Middle frontal gyrus (tissue), 1 donor: ENCODE measurements at regions not wholly inside any gene's neighbourhood (a gene's known extent, or its start where the extent isn't known, plus 50 kb on each side); places are given as distances from the start of the nearest gene placed in this dataset.

Source experiments
- DNase-seq: peaks from one replicate; pipeline ENCODE4 v3.0.0-alpha.2; 2015; ENCODE audit warnings: low spot score; ENCODE audit errors: extremely low spot score

DNA sequence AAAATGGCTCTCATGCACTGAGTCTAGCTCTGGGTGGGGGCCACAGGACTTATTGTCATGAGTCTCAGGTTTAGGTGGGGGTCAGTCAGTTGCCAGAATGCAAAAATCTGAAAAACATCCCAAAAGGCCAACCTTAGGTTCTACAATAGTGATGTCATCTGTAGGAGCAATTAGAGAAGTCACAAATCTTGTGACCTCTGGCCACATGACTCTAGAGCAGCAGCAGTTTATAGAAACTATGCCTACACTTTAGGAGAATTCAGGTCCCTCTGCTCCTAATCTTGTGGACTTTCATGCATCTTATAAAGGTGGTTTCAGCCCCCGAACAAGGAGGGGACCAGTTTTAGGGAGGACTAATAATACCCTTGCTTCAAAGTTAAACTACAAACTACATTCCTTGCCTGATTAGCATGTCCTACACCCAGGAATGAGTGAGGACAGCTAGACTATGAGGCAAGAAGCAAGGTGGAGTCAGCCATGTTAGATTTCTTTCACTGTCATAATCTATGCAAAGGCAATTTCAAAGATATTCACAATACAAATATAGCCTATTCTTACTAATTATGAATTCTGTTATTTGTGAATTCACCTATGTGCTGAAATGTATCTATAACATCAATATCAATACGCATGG, 123.5 kb upstream of the ADCY1 start:
- no peak for DNase-seq

DNA sequence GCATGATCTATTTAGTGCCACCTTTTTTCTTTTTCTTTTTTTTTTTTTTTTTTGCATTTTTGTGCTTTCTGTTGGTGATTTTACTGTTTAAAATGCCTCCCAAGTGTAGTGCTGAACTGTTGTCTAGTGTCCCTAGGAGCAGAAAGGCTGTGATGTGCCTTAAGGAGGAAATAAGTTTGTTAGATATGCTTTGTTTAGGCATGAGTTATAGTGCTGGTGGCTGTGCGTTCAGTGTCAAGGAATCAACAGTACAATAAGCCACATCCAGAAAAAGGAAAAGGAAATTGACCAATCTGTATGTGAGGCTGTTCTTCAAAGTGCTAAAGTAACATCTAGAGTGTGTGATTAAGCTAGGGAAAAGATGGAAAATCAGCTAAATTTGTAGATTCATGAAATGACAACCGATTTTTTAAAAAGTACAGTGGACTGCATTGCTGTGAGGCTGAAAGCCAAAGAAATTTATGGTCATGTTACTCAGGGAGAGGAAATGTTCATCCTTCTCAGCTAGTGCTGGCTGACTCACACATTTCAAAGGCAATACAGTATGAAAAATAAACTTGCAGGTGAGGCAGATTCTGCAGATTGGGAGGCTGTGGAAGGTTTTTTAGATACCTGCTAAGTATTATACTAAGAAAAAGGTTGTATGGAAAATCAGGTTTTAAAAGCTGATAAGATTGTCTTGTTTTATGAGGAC, 122.7 kb upstream of the ADCY1 start:
- DNase-seq, result no peak

DNA sequence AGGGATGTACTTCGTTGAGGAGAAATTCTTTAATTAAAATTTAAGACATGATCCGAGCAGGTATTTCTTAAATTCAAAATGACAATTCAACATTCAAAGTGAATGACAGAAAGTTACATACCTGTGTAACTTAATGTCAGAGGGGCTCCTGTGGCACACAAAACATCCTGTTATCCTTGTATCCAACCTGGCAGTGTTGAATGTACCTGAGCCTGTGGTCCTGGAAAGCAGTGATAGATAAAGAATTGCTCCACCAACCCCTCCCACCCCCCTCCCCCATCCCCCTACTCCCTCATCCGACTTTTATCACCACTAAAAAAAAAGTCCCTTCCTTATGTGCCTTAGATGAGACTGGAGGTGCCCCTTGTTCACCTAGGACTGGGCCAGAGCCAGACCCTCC, 119.4 kb upstream of the ADCY1 start:
- DNase-seq, result no peak

DNA sequence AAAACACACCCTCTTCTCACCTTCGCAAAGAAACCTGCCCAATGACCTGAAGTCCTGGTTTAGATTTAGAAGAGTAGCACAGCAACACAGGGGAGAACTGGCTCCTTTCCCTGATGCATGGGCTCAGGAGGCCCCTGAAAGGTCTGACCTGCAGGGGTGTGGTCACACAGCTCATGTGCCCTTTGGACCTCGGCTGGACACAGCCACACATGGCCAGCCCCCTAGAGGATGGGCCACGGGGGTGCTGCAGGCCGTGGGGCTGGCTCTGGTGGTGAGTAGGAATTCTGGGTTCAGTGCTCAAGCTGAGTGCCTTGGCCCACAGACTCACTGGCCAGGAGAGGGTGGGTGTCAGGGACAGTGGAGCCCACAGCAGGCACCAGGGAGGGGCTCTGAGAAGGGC, 118.5 kb upstream of the ADCY1 start:
- DNase-seq, result no peak

DNA sequence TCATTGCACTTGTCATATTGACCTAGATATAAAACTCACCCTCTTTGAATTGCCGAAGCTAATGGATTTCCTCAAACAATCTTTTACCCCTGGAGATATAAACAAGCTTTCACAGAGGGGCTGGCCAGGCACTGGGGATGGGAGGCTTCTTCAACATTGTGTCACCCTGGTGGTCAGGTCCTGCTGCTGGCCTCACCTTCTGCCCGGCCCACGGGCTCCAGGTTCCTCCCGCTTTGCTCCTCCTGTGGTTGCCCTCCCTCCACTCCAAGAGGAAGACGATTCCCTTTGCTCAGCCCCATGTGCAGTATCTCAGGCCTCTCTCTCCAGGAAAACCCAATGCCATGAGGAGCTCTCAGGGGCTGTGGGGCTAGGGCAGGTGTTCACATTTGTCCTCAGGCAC, 118.1 kb upstream of the ADCY1 start:
- no peak for DNase-seq

DNA sequence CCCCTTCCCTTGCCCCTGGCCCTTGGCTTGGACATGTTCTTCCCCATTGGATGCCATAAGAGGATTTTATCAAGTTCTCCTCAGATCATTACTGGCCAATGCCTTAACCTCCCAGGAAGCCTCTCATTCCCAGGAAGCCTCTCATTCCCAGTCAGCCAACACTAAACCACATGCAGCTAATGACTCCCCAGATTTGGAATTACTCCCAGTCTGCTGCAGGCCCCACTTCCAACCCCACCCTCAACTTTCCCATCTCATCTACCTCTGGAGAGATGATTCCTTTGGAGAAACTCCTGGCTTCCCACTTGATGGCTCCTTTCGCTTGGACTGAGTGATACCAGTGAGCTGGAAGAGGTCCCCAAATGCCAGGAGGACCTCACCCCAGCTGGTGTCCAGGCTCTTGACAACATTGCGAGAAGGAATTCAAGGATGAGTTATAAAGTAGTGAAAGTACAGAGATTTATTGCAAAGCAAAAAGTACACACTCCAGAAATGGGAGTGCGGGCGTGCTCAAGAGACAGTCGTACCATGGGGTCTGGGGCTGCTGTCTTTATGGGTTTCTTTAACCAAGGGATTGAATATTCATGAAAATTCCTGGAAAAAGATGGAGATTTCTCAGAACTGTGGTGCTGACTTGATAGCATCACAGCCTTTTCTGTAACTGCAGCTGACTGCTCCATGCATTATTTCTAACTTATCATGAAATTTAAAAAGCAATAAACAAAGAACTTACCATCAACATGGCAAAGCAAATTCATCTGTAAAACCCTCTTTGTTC, 117.2 kb upstream of the ADCY1 start:
- DNase-seq, result no peak

DNA sequence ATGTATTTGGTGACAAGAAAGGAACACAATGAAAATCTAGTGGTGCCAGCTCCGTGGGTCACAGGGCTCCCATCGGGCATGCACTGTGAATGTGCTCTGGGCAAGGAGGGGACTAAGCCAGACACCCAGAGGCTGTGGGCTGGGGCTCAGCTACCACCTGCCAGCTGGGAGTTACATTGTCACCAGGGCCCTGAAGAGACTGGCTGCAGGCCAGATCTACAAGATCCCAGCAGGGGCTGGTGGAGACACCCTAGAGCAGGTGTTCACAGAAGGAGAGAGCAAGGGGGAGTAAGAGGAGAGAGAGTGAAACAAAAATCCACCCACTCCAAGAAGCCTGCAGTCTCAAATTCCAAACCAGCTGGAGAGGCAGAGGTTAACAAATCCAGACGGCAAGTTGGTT, 116.6 kb upstream of the ADCY1 start:
- DNase-seq, result no peak

DNA sequence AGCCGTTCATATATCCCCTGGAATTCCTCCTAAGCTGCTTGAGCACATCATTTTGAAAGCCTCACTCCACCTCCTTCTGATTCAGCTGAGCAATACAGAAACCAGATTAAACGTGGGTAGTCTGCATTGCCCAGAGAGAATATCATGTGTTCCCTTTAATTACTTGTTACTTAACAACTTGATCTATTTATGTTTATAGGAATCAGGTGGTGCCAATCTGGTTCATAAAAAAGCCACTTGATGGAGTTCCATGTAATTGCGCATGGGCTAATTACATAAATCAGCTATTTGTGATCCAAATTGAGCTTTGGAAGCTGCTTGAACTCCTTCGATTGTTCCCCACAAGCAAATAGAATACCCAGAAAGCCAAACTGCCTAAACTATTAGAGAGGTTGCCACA, 114.7 kb upstream of the ADCY1 start:
- no peak for DNase-seq

DNA sequence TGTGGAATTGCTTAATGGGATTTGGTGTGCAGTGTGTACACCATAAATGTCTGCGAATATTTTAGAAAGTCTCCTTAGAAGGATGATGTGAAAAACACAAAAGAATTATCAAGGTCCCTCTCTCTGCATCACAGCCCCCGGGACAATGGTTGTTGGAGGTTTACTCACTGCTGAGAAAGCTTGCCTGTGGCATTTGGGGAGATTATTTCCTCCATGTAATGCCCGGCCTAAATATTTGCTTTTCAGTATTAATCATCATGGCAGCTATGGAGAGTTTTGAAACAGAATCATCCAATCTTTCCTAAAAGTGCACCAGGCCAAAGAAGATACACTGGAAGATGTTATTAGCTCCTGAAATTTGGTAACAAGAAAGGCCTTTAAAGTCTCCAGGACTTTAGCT, 113.8 kb upstream of the ADCY1 start:
- DNase-seq, result no peak

DNA sequence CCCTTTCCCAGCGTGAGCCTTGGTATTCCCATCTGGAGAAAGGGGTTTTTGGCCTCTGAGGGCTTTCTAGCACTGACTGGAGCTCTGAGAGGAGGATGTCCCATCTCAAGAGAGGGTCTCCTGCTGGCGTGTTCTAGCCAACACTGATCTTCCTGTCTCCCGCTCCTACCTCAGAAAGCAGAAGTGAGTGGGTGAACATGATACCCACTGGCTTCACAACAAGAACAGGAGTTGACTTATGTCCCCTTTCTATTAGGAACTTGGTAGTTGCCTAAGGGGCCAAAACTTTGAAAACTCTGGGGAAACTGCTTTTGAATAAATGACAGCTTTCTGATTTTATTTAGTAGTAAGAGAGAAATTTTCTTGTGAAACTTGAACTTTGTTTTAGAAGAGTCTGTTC, 113.1 kb upstream of the ADCY1 start:
- DNase-seq, result no peak

DNA sequence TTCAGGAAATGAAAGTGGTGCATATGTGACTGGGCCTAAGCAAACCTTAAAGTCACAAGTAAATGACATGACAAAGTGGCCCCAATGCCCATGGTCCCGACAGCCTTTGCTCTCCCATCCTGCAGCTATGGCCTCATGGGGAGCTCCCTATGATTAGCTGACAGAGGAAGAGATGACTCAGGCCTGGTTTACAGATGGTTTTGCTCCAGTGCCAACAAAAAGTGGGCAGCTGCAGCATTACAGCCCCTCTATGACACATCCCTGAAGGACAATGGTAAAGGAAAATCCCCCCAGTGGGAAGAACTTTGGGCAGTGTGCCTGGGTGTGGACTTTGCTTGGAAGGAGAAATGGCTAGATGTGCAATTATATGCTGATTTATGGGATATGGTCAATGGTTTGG, 105.1 kb upstream of the ADCY1 start:
- DNase-seq, result no peak

DNA sequence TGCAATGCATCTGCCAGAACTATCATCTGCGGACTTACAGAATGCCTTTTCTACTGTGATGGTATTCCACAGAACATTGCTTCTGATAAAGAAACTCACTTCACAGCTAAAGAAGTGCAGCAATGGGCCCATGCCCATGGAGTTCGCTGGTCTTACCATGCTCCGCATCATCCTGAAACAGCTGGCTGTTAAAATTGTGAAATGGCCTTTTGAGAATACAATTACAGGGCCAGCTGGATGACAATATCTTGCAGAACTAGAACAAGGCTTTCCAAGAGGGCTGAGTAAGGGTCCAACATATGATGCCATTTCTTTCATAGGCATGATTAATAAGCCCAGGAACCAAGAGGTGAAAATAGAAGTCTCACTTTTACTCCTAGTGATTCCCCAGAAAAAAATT, 104.1 kb upstream of the ADCY1 start:
- no peak for DNase-seq

DNA sequence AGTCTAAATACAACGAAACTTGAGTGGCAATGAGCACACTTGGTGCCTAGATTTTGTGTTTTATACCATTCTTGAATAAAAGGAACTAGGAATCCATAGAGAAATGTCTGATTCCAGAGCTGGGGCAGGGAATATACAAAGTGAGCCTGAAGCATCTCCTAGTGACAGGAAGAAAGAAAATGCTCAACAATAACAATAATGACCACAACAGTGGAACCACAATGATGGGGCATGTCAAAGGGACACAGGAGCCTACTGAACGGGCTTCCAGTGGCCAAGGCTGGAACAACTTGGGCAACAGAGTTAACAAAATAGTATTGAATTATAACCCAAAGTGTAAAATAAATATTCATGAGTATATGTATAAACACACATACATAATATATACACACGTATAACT, 94.4 kb upstream of the ADCY1 start:
- no peak for DNase-seq

DNA sequence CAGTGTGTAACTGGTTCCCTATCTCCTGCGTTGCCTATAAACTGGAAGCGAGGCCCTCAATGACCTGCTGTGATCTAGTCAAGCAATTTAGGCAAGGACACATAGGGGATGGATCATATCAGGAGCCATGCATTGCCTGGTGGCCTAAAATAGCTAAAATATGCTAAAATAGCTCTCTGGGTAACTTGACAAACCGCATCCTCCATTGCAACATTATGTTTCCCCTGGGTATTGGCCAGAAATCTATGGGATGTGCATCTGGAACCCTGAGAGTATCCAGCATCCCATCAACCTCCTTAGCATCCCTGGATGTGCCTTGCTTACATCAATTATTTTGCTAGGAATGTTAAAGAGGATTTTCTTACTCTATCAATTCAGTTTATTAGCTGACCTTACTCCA, 91.7 kb upstream of the ADCY1 start:
- DNase-seq, result no peak

DNA sequence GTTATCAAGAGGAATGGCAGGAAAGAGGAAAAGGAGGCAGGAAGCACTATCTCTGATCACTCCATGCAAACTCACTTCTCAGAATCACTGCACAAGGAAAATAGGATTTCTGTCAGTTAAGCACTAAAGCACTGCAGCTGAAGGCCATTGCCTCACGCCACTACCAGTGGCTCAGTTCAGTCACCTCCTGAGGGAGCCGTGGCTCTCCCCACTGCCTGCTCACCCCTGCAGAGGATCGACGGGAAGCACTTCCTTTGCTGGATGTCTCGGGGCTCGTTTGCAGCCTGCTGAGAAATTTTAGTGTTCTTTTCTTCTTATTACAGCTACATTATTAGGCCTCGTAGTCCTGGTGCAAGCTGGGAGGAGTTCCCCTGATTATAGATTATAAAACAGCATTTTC, 90.1 kb upstream of the ADCY1 start:
- DNase-seq, result no peak

DNA sequence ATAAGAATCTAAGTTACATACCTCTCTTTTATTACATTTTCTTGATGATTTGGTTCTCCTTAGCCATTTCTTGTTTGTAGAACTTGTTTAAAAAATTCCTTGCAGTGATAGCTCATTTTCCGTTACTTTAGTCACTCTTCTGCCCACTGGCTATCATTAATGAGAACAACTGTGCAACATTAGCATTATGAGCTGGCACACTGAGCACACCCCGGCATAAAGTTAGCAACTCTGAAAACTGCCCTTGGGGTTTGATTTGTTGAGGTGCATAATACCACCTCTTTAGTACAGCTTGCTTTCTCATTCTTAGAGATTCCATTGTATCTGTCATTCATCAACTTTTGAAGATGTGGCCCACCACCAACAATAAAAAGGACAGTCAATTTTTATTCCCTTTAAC, 87.6 kb upstream of the ADCY1 start:
- no peak for DNase-seq

DNA sequence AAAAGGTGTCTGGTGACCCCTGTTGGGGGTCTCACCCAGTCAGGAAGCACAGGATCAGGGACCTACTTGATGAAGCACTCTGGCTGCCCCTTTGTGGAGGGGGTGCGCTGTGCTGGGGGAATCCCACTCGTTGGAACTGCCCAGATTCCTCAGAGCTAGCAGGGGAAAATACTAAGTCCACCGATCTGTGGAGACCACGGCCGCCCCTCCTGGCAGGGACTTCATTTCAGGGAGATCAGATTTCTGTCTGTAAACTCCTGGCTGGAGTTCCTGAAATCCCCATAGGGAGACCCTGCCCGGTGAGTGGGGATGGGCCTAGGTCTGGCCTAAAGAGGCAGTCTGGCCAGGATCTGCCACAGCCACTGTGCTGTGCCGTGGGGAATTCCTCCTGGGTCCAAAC, 79.3 kb upstream of the ADCY1 start:
- no peak for DNase-seq

DNA sequence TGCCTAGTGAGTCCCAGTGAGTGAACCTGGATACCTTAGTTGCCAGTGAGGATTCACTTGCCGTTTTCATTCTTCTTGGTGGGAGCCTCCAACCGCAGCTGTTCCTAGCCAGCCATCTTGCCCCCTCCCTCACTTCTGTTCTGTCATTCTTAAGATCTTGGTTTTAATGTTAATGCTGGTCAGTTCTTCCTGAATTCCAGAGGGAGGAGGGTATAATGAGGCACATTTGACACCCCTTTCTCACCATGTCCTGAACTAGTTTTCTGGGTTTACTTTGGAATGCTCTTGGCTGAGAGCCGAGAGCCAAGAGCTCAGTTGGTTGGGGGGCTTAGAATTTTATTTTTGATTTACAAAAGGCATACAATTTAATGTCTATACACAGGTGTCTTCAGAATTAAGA, 78.5 kb upstream of the ADCY1 start:
- DNase-seq, result no peak

DNA sequence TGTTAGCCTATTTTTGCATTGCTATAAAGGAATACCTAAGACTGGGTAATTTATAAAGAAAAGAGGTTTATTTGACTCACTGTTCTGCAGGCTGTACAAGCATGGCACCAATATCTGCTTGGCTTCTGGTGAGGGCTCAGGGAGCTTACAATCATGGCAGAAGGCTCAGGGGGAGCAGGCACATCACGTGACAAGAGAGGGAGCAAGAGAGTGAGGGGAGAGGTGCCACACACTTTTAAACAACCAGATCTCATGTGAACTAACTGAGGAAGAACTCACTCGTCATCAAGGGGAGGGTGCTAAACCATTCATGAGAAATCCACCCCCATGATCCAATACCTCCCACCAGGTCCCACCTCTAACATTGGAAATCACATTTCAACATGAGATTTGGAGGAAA, 73.9 kb upstream of the ADCY1 start:
- DNase-seq, result no peak

DNA sequence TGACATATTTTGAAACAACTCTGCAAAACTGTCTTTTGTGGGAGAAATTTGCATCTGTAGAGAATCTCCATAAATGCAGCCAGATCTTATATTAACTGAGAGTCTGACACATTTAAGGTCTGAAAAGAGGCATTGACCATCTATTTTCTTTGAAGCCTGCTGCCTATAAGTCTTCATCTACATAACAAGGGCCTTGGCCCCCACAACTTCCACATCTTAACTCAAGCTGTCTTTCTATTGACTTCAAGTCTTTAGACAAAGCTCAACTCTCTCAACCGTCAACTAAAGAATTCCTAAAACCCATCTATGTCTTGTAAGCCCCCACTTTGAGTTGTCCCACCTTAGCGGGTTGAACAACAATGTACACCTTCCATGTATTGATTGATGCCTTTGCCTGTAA, 72.4 kb upstream of the ADCY1 start:
- no peak for DNase-seq

DNA sequence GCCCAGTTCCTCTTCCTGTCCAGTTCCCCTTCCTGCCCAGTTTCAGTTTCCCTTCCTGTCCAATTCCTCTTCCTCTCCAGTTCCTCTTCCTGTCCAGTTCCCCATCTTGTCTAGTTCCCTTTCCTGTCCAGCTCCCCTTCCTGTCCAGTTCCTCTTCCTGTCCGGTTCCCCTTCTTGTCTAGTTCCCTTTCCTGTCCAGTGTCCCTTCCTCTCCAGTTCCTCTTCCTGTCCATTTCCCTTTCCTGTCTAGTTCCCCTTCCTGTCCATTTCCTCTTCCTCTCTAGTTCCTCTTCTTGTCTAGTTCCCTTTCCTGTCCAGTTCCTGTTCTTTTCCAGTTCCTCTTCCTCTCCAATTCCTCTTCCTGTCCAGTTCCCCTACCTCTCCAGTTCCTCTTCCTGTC, 68.1 kb upstream of the ADCY1 start:
- DNase-seq, result no peak

DNA sequence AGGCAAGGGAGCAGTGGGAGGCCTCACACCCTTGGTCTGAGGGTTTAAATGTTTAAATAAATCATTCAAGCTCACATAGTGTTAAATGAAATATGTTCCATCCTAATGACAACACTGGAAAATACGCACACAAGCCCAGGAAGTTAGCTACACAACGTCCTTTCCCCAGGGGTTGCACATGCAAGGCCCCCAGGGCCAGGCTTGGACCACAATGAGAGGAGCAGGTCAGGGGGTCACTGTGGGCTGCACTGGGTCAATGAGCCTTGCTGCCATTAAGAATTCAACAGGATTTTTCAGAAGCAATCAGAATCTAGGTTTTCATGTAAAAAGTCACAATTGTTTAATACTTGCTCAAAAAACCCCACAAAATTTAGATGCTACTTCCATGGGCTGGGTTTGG, 64.9 kb upstream of the ADCY1 start:
- DNase-seq, result no peak
